ENCODE measurements at regions not wholly inside any gene's neighbourhood (a gene's known extent, or its start where the extent isn't known, plus 50 kb on each side); places are given as distances from the start of the nearest gene placed in this dataset.

GRCh38 chr1:87636198-87636892, 307.7 kb downstream of the LMO4 start:
- DNase-seq = no peak

GRCh38 chr1:87638636-87639035, 310.0 kb downstream of the LMO4 start:
- DNase-seq = no peak

- no peak for DNase-seq
Observed at GRCh38 chr1:87641996-87642395, 313.3 kb downstream of the LMO4 start.

- no peak for DNase-seq
Observed at GRCh38 chr1:87642581-87643221, 314.0 kb downstream of the LMO4 start.

GRCh38 chr1:87644033-87644578, 315.4 kb downstream of the LMO4 start:
- no peak for DNase-seq

GRCh38 chr1:87644579-87645190, 316.0 kb downstream of the LMO4 start:
- DNase-seq = no peak

GRCh38 chr1:87647430-87648177, 318.9 kb downstream of the LMO4 start:
- no peak for DNase-seq

GRCh38 chr1:87648323-87649119, 319.8 kb downstream of the LMO4 start:
- DNase-seq = no peak

GRCh38 chr1:87650306-87650705, 321.6 kb downstream of the LMO4 start:
- DNase-seq = peak; percentile 31

GRCh38 chr1:87652176-87652575, 323.5 kb downstream of the LMO4 start:
- DNase-seq = no peak

- no peak for DNase-seq
Observed at GRCh38 chr1:87665151-87665550, 336.5 kb downstream of the LMO4 start.

- no peak for DNase-seq
Observed at GRCh38 chr1:87666681-87667080, 338.0 kb downstream of the LMO4 start.

GRCh38 chr1:87669674-87670073, 341.0 kb downstream of the LMO4 start:
- no peak for DNase-seq

- DNase-seq = no peak
Observed at GRCh38 chr1:87673309-87673708, 344.6 kb downstream of the LMO4 start.

- no peak for DNase-seq
Observed at GRCh38 chr1:87673748-87674147, 345.1 kb downstream of the LMO4 start.

- DNase-seq = no peak
Observed at GRCh38 chr1:87674791-87675190, 346.1 kb downstream of the LMO4 start.

GRCh38 chr1:87678266-87678665, 349.6 kb downstream of the LMO4 start:
- no peak for DNase-seq

GRCh38 chr1:87682565-87682964, 353.9 kb downstream of the LMO4 start:
- DNase-seq = no peak

GRCh38 chr1:87683196-87683956, 354.7 kb downstream of the LMO4 start:
- DNase-seq = peak; percentile 24

GRCh38 chr1:87684194-87684593, 355.5 kb downstream of the LMO4 start:
- peak; percentile 41 for DNase-seq

- DNase-seq = peak; percentile 70
Observed at GRCh38 chr1:87684713-87685205, 356.1 kb downstream of the LMO4 start.
